ENCODE measurements at regions not wholly inside any gene's neighbourhood (a gene's known extent, or its start where the extent isn't known, plus 50 kb on each side); places are given as distances from the start of the nearest gene placed in this dataset.

DNA sequence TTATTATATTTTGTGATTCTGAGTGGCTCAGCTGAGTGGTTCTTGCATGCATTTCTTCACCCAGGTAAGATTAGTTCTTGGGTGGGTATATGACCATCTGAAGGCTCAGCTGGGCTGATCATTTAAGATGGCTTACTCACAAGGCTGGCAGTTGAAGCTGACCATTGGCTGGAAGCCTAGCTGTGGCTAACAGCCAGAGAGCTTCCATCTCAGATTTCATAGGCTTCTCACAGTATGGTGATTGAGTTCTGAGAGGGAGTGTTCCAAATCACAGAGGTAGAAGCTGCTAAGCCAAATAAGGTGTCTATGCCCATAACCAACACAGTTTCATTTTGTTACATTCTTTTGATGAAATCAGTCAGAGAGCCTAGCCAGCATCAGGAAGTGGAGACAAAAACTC is 117.4 kb upstream of the RPRM start:
- ATAC-seq (no peak), DNase-seq (no peak)
- Histone ChIP-seq H3K4me3 (no peak overlapping the region), H3K9me3 (no peaks in the 10 kb centered on the region), H3K4me1 (ENCODE audit: low read depth) (no peaks in the 10 kb centered on the region), H3K36me3 (ENCODE audit: low read depth) (no peaks in the 10 kb centered on the region)
- TF ChIP-seq, protein P1, sequence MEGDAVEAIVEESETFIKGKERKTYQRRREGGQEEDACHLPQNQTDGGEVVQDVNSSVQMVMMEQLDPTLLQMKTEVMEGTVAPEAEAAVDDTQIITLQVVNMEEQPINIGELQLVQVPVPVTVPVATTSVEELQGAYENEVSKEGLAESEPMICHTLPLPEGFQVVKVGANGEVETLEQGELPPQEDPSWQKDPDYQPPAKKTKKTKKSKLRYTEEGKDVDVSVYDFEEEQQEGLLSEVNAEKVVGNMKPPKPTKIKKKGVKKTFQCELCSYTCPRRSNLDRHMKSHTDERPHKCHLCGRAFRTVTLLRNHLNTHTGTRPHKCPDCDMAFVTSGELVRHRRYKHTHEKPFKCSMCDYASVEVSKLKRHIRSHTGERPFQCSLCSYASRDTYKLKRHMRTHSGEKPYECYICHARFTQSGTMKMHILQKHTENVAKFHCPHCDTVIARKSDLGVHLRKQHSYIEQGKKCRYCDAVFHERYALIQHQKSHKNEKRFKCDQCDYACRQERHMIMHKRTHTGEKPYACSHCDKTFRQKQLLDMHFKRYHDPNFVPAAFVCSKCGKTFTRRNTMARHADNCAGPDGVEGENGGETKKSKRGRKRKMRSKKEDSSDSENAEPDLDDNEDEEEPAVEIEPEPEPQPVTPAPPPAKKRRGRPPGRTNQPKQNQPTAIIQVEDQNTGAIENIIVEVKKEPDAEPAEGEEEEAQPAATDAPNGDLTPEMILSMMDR (IDR thresholded peaks at IDR 0.05), result no peak
- intact Hi-C loops (cut with DNase I, micrococcal nuclease), result no loop called here

- H3K4me1 ChIP-seq (ENCODE audit: low read depth), result no peaks in the 10 kb centered on the region
- ATAC-seq (no peak), DNase-seq (no peak)
- TF ChIP-seq, protein P1 (IDR thresholded peaks at IDR 0.05), result no peak
- H3K9me3 ChIP-seq, result no peaks in the 10 kb centered on the region
- H3K4me3 ChIP-seq, result no peak overlapping the region
- intact Hi-C loops (cut with DNase I, micrococcal nuclease), result no loop called here
- H3K36me3 ChIP-seq (ENCODE audit: low read depth), result no peaks in the 10 kb centered on the region
Measured at GRCh38 chr2:153601812-153602211, 123.2 kb upstream of the RPRM start.

GRCh38 chr2:153604133-153604532 is 125.6 kb upstream of the RPRM start:
- DNase-seq (no peak), ATAC-seq (no peak)
- intact Hi-C loops (cut with DNase I, micrococcal nuclease), result no loop called here
- TF ChIP-seq, protein P1 (IDR thresholded peaks at IDR 0.05), result no peak
- H3K4me1 ChIP-seq (ENCODE audit: low read depth), result no peaks in the 10 kb centered on the region
- no peaks in the 10 kb centered on the region for H3K36me3 ChIP-seq (ENCODE audit: low read depth)
- H3K4me3 ChIP-seq, result no peak overlapping the region
- H3K9me3 ChIP-seq, result no peaks in the 10 kb centered on the region

DNA sequence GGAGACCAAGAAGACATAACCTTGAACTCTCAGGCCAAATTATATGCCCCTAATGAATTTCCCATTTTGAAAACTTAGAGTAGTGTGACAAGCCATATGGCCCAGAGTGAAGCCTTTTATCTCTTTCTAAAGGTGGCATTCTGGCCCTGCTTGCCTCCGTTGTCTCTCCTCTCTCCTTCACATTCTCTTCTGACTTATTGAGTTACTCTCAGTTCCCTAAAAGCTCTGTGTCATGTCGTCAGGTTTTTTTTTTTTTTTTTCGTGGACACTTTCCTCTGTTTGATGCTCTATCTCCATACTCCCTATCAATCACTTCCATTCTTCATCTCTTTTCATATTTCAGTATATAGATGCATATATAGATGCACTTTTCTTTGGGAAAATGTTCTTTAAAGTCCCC is 128.1 kb upstream of the RPRM start:
- no peaks in the 10 kb centered on the region for H3K9me3 ChIP-seq
- no peaks in the 10 kb centered on the region for H3K4me1 ChIP-seq (ENCODE audit: low read depth)
- H3K4me3 ChIP-seq, result no peak overlapping the region
- TF ChIP-seq, protein P1 (IDR thresholded peaks at IDR 0.05), result no peak
- intact Hi-C loops (cut with DNase I, micrococcal nuclease), result no loop called here
- ATAC-seq (no peak), DNase-seq (no peak)
- H3K36me3 ChIP-seq (ENCODE audit: low read depth), result no peaks in the 10 kb centered on the region

GRCh38 chr2:153622285-153622684 is 143.7 kb upstream of the RPRM start:
- DNase-seq (no peak), ATAC-seq (no peak)
- Histone ChIP-seq H3K9me3 (peaks cover 18% of the 10 kb centered on the region), H3K4me1 (ENCODE audit: low read depth) (no peaks in the 10 kb centered on the region), H3K36me3 (ENCODE audit: low read depth) (no peaks in the 10 kb centered on the region), H3K4me3 (no peak overlapping the region)
- TF ChIP-seq, protein P1 (IDR thresholded peaks at IDR 0.05), result no peak
- intact Hi-C loops (cut with DNase I, micrococcal nuclease), result no loop called here

DNA sequence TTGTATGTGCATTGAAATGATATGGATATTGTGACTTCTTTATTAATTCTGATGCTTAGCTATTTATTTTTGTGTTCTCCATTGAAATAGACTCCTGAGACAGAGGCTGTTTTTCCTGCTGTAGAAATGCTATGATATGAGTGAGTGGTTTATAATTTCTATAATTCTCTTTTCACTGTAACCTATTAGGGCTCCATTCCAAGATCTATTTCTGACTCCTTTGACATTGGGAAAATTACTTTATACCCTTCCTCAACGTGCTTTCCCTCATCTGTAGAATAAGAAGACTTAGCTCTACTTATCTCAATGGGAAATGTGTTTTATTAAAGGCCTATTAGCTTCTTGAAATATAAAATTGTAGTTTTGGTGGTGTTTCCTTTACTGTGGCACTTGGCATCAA is 144.5 kb upstream of the RPRM start:
- H3K9me3 ChIP-seq, result peaks cover 18% of the 10 kb centered on the region
- no peak for ATAC-seq
- H3K36me3 ChIP-seq (ENCODE audit: low read depth), result no peaks in the 10 kb centered on the region
- TF ChIP-seq, protein P1 (IDR thresholded peaks at IDR 0.05), result no peak
- no peak for DNase-seq
- no peaks in the 10 kb centered on the region for H3K4me1 ChIP-seq (ENCODE audit: low read depth)
- intact Hi-C loops (cut with DNase I, micrococcal nuclease), result no loop called here
- no peak overlapping the region for H3K4me3 ChIP-seq
